Fibroblast of lung (primary cell): ENCODE measurements at regions not wholly inside any gene's neighbourhood (a gene's known extent, or its start where the extent isn't known, plus 50 kb on each side); places are given as distances from the start of the nearest gene placed in this dataset.
A peak's percentile ranks its signal among the peaks of the same experiment; 100 is the strongest.

Experiments used
- DNase-seq, 2 donors: peaks; one replicate each; pipeline versions ENCODE4 v3.0.0 to v3.0.0-alpha.2; 2010; ENCODE audit warnings: low read depth in 2 of 2
- H2AFZ ChIP-seq: 2 replicates; pipeline ENCODE4 v1.5.1; 2012; ENCODE audit warnings: low read length, control low read depth, inconsistent platforms
- H3K27ac ChIP-seq: 2 replicates; pipeline ENCODE4 v1.5.1; 2011; ENCODE audit warnings: low read length, control low read depth; ENCODE audit not compliant: insufficient read depth
- H3K27me3 ChIP-seq: 2 replicates; pipeline ENCODE4 v1.5.1; 2011; ENCODE audit warnings: mild to moderate bottlenecking, low read length; ENCODE audit not compliant: control insufficient read depth, insufficient read depth
- H3K36me3 ChIP-seq: 2 replicates; pipeline ENCODE4 v1.5.1; 2011; ENCODE audit warnings: low read length; ENCODE audit not compliant: control insufficient read depth, insufficient read depth
- H3K4me1 ChIP-seq: 2 replicates; pipeline ENCODE4 v1.5.1; 2011; ENCODE audit warnings: low read length; ENCODE audit not compliant: control insufficient read depth, insufficient read depth; ENCODE audit errors: extremely low read depth
- H3K4me2 ChIP-seq: 2 replicates; pipeline ENCODE4 v1.5.1; 2011; ENCODE audit warnings: low read length, control low read depth; ENCODE audit not compliant: insufficient read depth; ENCODE audit errors: extremely low read depth
- H3K4me3 ChIP-seq, 4 experiments: fragments of 200-600 bp in 1 of 4; sonication (generic) in 1 of 4; replicated peaks in 1 of 4; 2 replicates each; pipeline ENCODE4 v1.5.1; 2011 to 2016; ENCODE audit warnings: low read length in 4 of 4, low read depth in 3 of 4, mild to moderate bottlenecking in 3 of 4, control low read depth in 2 of 4, inconsistent platforms in 1 of 4, mixed read lengths in 1 of 4; ENCODE audit not compliant: insufficient read depth in 1 of 4; ENCODE audit errors: control extremely low read depth in 1 of 4
- H3K79me2 ChIP-seq: 2 replicates; pipeline ENCODE4 v1.5.1; 2012; ENCODE audit warnings: mild to moderate bottlenecking, low read length, inconsistent platforms; ENCODE audit not compliant: control insufficient read depth, insufficient read depth
- H3K9ac ChIP-seq: 2 replicates; pipeline ENCODE4 v1.5.1; 2011; ENCODE audit warnings: mild to moderate bottlenecking, low read length, control low read depth; ENCODE audit not compliant: insufficient read depth
- H3K9me3 ChIP-seq: 2 replicates; pipeline ENCODE4 v1.5.1; 2012; ENCODE audit warnings: low read depth, low read length; ENCODE audit not compliant: control insufficient read depth, insufficient read depth
- H4K20me1 ChIP-seq: 2 replicates; pipeline ENCODE4 v1.5.1; 2011; ENCODE audit warnings: low read length; ENCODE audit not compliant: control insufficient read depth, insufficient read depth; ENCODE audit errors: extremely low read depth
- EZH2 ChIP-seq: IDR thresholded peaks from 2 replicates; pipeline ENCODE4 v1.5.1; 2012; ENCODE audit warnings: low read length, control low read depth, mild to moderate bottlenecking; ENCODE audit errors: missing control alignments
- TF ChIP-seq, protein P1 (sequence below), 2 donors: IDR thresholded peaks in 1 of 2; conservative IDR thresholded peaks in 1 of 2; 1 replicate in 1 of 2; 2 replicates in 1 of 2; pipeline ENCODE4 v1.5.1; 2011 to 2012; ENCODE audit warnings: low read length in 2 of 2, control low read depth in 1 of 2, inconsistent platforms in 1 of 2, low read depth in 1 of 2, mild to moderate bottlenecking in 1 of 2

DNA sequence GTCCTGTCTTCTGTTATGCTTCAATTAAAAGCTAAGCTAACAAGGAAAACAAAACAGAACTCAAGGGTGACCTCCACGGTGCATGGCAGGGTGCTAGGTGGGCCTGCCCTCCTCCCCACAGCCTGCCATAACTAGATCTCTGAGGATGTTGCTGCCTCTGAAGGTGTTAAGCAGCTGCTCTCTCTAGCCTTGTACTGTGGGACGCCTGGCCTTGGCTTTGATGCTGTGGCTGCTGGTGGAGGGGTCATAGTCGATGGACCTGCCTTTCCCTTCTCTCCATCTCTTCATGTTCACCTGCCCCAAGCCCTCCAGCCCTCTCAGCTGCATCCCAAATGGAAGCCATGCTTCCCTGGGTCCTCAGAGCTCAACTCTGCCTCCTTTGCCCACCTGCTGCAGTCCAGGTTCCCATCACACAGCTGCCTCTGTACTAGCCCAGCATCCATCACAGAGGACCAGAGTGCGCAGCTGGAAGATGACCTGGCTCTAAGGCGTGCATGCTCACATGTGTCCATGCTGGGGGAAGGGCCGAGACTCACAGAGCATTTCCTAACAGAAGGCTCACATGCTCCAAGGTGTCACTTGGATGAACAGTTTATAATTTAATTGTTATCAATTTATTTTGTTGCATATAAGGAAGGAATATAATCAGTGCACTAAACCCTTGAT is 180.3 kb upstream of the E2F8 start:
- H3K9ac ChIP-seq = no peak overlapping the region
- H3K79me2 ChIP-seq = no peaks in the 10 kb centered on the region
- H3K27ac ChIP-seq = no peak overlapping the region
- no peaks in the 10 kb centered on the region for H3K36me3 ChIP-seq
- no peak overlapping the region for H2AFZ ChIP-seq
- H4K20me1 ChIP-seq = no peaks in the 10 kb centered on the region
- H3K4me1 ChIP-seq = peaks cover 17% of the 10 kb centered on the region
- TF ChIP-seq, protein P1, sequence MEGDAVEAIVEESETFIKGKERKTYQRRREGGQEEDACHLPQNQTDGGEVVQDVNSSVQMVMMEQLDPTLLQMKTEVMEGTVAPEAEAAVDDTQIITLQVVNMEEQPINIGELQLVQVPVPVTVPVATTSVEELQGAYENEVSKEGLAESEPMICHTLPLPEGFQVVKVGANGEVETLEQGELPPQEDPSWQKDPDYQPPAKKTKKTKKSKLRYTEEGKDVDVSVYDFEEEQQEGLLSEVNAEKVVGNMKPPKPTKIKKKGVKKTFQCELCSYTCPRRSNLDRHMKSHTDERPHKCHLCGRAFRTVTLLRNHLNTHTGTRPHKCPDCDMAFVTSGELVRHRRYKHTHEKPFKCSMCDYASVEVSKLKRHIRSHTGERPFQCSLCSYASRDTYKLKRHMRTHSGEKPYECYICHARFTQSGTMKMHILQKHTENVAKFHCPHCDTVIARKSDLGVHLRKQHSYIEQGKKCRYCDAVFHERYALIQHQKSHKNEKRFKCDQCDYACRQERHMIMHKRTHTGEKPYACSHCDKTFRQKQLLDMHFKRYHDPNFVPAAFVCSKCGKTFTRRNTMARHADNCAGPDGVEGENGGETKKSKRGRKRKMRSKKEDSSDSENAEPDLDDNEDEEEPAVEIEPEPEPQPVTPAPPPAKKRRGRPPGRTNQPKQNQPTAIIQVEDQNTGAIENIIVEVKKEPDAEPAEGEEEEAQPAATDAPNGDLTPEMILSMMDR (conservative IDR thresholded peaks at IDR 0.05 in 1 of 2, IDR thresholded peaks at IDR 0.05 in 1 of 2; ENCODE audit: low read depth in 1 of 2, low read length in 2 of 2) = no peak
- TF ChIP-seq EZH2 = no peak
- H3K4me2 ChIP-seq = no peak overlapping the region
- no peaks in the 10 kb centered on the region for H3K27me3 ChIP-seq
- no peak overlapping the region for H3K4me3 ChIP-seq
- no peak for DNase-seq
- no peaks in the 10 kb centered on the region for H3K9me3 ChIP-seq

DNA sequence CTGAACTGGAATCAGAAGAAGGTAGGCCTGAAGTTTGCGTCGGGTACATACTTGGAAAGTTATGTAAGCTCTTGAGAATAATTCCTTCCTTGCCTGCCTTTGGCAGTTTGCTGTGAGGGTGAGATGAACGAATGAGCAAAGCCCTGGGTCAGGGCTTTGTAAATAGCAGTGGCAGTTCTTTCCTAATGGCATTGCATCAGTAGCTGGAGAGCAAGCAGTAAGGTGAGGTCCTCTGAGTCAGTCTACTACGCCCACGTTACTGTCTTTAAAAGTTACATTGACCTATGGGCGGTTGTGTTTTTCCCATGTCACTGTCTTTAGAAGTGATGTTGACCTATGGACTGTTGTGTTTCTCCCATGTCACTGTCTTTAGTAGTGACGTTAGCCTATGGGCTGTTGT is 179.1 kb upstream of the E2F8 start:
- DNase-seq = peak; percentile 49 to 62
- Histone ChIP-seq H3K27me3 (no peaks in the 10 kb centered on the region), H3K4me2 (peak overlapping the region; percentile 63), H3K9ac (no peak overlapping the region), H3K9me3 (no peaks in the 10 kb centered on the region), H2AFZ (no peak overlapping the region), H3K4me1 (peaks cover 17% of the 10 kb centered on the region), H4K20me1 (no peaks in the 10 kb centered on the region), H3K4me3 (peak overlapping the region in 1 of 4 experiments; percentile 27), H3K79me2 (no peaks in the 10 kb centered on the region), H3K36me3 (no peaks in the 10 kb centered on the region), H3K27ac (peak overlapping the region; percentile 61)
- no peak for TF ChIP-seq EZH2
- TF ChIP-seq, protein P1 (conservative IDR thresholded peaks at IDR 0.05 in 1 of 2, IDR thresholded peaks at IDR 0.05 in 1 of 2; ENCODE audit: low read depth in 1 of 2, low read length in 2 of 2) = no peak

DNA sequence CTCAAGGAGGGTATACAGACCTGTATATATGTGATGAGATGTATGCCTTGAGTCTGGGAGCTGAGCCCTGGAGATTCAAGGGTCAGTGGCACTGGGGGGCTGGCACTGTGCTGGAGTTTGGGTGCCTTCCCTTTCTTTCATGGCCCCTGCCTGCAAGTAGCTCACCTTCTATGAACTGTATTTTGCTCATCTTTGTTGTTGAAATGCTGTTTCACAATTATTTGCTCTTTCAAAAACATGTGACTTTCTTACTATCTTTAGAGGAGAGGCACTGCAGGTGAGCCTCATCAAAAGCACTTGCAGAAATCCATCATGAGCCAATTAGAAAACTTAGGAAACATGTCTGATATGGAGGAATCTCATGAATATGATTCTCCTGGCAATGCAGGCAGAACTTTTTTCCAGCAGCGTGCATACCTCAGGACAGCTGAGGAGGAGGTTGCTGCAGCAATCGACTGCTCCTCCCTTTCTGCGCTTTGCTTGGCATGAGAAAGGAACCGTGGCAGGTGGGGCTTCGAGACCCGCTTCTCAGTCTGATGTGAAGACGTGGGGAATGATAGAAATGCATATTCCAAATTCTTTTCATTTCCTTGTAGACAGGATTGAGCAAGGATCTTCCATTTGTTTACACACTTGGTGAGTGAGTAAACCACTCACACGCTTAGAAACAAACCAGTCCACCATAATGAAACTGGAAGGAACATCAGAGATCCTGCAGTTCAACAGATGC is 178.4 kb upstream of the E2F8 start:
- TF ChIP-seq, protein P1 (conservative IDR thresholded peaks at IDR 0.05 in 1 of 2, IDR thresholded peaks at IDR 0.05 in 1 of 2; ENCODE audit: low read depth in 1 of 2, low read length in 2 of 2) = no peak
- no peak for TF ChIP-seq EZH2
- no peaks in the 10 kb centered on the region for H4K20me1 ChIP-seq
- no peaks in the 10 kb centered on the region for H3K79me2 ChIP-seq
- peak overlapping the region in 1 of 4 experiments; percentile 27 for H3K4me3 ChIP-seq
- H3K27ac ChIP-seq = peak overlapping the region; percentile 61
- H3K4me1 ChIP-seq = peaks cover 17% of the 10 kb centered on the region
- H2AFZ ChIP-seq = no peak overlapping the region
- peak overlapping the region; percentile 30 for H3K4me2 ChIP-seq
- H3K9me3 ChIP-seq = no peaks in the 10 kb centered on the region
- no peaks in the 10 kb centered on the region for H3K27me3 ChIP-seq
- peak; percentile 53 for DNase-seq
- H3K9ac ChIP-seq = no peak overlapping the region
- no peaks in the 10 kb centered on the region for H3K36me3 ChIP-seq
